Activated naive CD4-positive, alpha-beta T cell treated with anti-CD3 and anti-CD28 coated beads, Interleukin-2, amount 10 ng/mL, durations not matched to agents 7 days and 5 days (primary cell): ENCODE measurements at regions not wholly inside any gene's neighbourhood (a gene's known extent, or its start where the extent isn't known, plus 50 kb on each side); places are given as distances from the start of the nearest gene placed in this dataset.

Experiments
- CTCF ChIA-PET: fragments of 350-600 bp; sonication (Branson Sonifier 250); formaldehyde crosslinking; loops from one replicate; lab custom pipeline; 2021; ENCODE audit warnings: antibody characterized with exemption; lab: Charles Lee
- DNase-seq: peaks from one replicate; pipeline ENCODE4 v3.0.0-alpha.2; 2020
- H3K27ac Mint-ChIP-seq: one replicate; pipeline ENCODE4 v1.8.0; 2021; ENCODE audit warnings: mild to moderate bottlenecking, moderate library complexity, mixed read lengths
- H3K27me3 Mint-ChIP-seq: one replicate; pipeline ENCODE4 v1.8.0; 2021; ENCODE audit warnings: mild to moderate bottlenecking, mixed read lengths
- H3K36me3 Mint-ChIP-seq: one replicate; pipeline ENCODE4 v1.8.0; 2021; ENCODE audit warnings: mixed read lengths
- H3K4me1 Mint-ChIP-seq: one replicate; pipeline ENCODE4 v1.8.0; 2021; ENCODE audit warnings: mixed read lengths
- H3K4me3 Mint-ChIP-seq: one replicate; pipeline ENCODE4 v1.8.0; 2021; ENCODE audit warnings: mild to moderate bottlenecking, moderate library complexity, mixed read lengths
- H3K9me3 Mint-ChIP-seq: one replicate; pipeline ENCODE4 v1.8.0; 2021; ENCODE audit warnings: mixed read lengths

DNA sequence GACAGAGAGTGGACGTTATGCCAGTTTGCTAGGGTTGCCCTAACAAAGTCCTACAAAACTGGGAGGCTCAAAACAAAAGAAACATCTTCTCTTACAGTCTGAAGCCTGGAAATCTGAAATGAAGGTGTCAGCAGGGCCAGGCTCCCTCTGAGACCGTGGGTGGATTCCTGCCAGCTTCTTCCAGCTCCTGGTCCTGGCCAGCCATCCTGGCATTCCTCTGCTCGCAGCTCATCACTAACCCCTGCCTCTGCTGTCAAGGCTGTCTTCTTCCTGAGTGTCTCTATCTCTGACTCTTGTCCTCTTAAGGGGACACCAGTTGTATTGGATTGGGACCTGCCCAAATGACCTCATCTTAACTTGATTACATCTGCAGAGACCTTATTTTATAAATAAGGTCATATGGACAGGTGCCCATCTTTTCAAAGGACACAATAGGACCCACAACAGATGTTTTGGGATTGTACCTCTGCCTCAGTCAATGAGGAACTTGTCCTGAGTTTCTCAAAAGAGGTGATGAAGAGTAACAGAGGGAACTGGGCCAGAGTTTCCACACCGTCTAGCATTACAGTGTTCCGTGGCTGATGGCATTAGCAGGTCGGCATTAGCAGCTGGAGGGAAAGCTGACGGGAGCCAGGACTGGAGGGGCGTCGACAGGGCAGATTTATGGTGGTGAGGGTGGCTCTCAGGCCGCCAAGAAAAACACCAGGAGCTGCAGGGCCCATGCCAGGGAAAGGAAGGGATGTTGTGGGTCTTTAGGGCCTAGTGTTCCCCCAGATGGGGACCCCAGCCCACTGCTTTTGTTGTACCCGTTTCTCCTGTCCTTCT lies 157.3 kb downstream of the TBXT start:
- peaks cover 4% of the 10 kb centered on the region for H3K36me3 Mint-ChIP-seq
- H3K4me3 Mint-ChIP-seq: no peak overlapping the region
- CTCF ChIA-PET: no interaction called here
- no peaks in the 10 kb centered on the region for H3K9me3 Mint-ChIP-seq
- DNase-seq: no peak
- peaks cover 60% of the 10 kb centered on the region for H3K27me3 Mint-ChIP-seq
- no peaks in the 10 kb centered on the region for H3K4me1 Mint-ChIP-seq
- H3K27ac Mint-ChIP-seq: no peak overlapping the region

DNA sequence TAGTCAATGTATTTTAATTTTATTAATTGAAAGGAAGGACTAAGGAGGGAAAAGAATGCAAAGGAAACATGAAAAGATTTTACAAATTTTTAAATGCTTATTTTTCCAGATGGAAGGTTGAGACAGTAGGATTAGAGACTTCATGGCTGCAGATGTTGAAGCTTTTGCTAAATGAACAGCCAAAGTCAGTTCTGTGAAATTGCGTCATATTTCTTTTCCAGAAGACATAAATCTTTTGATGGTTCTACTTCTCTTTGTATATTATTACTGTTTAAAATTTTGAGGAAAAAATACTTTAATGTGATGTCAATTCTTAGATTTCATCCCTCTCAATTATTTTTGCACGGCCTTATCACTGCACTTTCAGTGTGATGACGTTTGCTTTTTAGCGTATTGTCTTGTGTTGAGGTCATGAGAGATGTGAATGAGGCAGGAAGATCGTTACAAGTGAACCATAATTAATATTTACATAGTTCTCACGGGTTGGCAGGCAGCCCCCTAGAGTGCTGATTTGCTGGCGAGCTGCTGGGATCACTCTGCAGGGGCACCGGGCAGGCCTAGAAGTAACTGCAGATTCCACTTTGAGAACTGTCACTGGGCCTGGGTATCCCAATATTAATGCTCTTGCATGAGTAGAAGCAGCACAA lies 158.1 kb downstream of the TBXT start:
- CTCF ChIA-PET: no interaction called here
- Mint-ChIP-seq H3K9me3 (no peaks in the 10 kb centered on the region), H3K27me3 (peaks cover 69% of the 10 kb centered on the region), H3K36me3 (peaks cover 4% of the 10 kb centered on the region), H3K4me3 (no peak overlapping the region), H3K4me1 (no peaks in the 10 kb centered on the region), H3K27ac (no peak overlapping the region)
- DNase-seq: no peak

DNA sequence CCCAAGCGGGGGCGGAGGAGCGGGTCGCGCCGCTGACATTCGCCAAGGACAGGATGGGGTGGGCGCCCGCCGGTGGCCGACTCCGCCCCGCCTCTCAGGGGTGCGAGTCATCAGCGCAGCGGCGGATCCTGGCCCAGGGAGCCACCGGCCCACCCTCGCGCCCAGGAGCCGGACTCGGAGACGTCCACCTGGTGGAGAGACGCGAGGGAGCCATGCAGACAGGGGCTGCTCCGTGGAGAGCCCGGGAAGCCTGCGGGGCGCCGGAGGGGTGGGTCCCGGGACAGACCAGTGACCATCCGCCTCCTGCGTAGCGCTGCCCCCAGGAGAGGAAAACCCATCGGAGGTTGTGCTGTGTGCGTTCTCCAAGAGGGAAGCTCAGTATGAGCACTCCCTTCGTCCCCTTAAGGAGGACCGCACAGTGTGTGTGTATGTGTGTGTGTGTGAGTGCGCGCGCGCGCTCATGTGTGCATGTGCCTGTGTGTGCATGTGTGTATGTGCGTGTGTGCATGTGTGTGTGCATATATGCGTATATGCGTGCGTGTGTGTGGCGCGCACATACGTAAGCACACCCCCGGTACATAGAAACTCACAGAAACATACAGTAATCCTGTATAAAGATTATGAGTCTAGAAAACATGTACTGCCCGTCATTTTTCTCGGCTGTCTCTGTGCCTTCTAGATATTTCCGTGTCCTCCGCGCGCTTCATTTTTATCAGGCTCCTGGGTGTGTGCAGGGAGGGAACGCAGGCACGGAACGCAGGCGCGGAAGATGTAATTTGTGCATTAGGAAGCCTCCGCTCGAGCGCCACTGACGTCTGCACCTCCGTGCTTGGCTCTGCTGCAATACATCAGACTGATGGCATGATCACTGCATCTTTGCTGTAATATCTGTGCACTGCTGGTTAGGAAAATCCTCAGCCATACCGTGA lies 158.9 kb downstream of the TBXT start:
- H3K9me3 Mint-ChIP-seq: no peaks in the 10 kb centered on the region
- peaks cover 4% of the 10 kb centered on the region for H3K36me3 Mint-ChIP-seq
- H3K27me3 Mint-ChIP-seq: peaks cover 74% of the 10 kb centered on the region
- CTCF ChIA-PET: no interaction called here
- DNase-seq: no peak
- no peak overlapping the region for H3K27ac Mint-ChIP-seq
- H3K4me3 Mint-ChIP-seq: no peak overlapping the region
- no peaks in the 10 kb centered on the region for H3K4me1 Mint-ChIP-seq

DNA sequence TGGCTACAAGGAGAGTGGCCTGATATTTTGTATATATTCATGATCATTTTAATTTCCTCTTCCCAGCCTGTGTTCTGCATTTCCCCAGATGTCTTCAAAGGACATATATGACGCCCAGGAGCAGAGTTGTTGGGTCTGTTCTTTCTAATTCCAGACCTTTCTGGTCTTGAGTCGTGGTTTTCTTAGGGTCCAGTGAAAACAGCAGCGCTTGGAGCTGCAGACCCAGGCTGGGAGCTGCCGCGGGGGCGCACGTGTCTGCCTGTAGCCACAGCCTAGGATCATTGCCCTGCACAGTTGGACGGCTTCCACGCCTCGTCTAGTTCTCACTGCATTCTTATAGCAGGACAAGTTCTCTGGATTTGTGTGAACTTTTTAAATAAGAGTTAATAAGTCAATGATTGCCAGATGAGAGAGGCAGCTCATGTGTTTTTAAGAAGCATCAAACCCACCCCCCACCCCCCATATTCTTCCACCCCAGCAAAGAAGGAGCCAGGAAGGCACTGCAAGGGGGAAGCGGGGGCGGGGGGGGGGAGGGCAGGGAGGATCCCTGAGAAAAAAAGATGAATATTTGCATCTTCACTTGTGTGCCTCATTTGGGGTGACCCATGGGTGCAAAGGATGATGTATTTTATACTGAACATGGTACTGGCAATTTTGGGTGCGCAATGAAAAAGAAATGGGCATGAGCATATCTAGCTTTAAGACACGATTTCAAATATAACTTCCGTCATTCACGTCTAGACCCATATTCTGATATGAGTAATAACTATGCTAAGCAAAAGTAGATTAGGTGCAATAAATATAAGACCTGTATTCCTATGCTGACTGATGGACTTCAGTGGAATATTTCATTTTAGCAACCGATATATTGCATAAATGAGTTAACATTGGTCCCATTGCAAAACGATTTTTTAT lies 160.0 kb downstream of the TBXT start:
- H3K9me3 Mint-ChIP-seq: no peaks in the 10 kb centered on the region
- peaks cover 82% of the 10 kb centered on the region for H3K27me3 Mint-ChIP-seq
- DNase-seq: no peak
- H3K4me3 Mint-ChIP-seq: no peak overlapping the region
- H3K27ac Mint-ChIP-seq: no peak overlapping the region
- CTCF ChIA-PET: no interaction called here
- H3K36me3 Mint-ChIP-seq: peaks cover 4% of the 10 kb centered on the region
- H3K4me1 Mint-ChIP-seq: no peaks in the 10 kb centered on the region

DNA sequence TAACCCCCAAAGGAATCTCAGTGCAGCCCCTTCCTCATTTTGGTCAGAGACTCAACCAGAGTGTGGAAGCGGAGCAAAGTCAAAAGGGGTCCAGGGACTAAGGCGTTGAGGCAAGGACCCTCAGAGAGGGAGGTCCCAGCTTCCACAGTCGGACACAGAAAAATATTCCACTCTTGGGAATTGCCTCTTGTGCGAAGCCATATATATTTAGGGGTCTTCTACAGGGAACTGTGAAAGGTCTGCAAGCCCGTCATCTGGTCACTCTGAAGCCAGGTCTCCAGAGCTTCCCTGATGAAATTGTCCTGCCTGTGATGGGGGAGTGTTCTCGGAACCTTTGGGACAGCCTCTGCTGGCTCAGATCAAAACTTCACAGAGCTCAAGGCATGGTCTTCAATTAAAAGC lies 160.8 kb downstream of the TBXT start:
- Mint-ChIP-seq H3K4me1 (no peaks in the 10 kb centered on the region), H3K4me3 (no peak overlapping the region), H3K27me3 (peaks cover 80% of the 10 kb centered on the region), H3K27ac (no peak overlapping the region), H3K9me3 (no peaks in the 10 kb centered on the region), H3K36me3 (peaks cover 4% of the 10 kb centered on the region)
- no peak for DNase-seq
- CTCF ChIA-PET: no interaction called here

DNA sequence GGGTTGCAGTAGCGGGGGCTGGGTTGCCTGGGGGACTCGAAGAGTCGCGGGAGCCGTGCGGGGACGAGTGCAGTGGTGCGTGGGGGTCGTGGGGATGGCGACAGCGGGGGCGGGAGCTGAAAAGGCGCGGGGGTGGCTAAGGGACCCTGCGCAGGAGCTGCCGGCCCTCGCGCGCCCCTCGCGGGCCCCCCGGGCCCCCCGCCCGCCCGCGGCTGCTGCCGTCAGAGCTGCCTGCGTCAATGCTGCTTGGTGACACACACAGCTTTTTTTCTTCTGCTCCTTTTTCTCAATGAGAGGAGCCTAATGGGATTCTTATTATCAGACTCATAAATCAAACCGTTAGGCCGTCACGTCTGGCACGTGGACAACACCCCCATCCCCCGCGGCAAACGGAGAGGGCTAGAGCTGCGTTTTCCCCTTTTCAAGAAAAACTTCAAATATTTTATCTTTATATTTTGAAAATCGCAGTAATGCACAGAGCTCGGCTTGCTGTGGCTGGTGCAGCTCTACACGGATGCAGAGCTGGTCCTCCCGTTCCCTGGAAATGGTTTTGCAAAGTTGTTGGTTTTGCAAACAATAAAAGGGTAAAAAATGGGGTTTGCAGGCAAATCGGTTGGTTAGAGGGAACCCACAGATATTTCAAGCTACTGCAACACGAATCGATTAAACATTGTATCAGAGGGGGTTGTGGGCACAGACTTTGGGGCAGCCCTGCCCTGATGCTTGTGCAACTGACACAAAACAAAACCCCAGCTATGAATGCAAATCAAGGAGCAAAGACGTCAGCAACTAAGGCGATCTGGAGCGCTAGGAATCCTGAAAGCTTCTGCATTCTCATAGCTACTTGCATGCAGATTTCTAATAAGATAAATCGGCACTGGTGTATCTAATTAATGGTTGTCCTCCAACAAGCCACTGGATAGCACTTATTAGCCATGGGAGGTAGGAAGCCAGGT lies 161.4 kb downstream of the TBXT start:
- H3K4me1 Mint-ChIP-seq: no peaks in the 10 kb centered on the region
- no peak overlapping the region for H3K4me3 Mint-ChIP-seq

DNA sequence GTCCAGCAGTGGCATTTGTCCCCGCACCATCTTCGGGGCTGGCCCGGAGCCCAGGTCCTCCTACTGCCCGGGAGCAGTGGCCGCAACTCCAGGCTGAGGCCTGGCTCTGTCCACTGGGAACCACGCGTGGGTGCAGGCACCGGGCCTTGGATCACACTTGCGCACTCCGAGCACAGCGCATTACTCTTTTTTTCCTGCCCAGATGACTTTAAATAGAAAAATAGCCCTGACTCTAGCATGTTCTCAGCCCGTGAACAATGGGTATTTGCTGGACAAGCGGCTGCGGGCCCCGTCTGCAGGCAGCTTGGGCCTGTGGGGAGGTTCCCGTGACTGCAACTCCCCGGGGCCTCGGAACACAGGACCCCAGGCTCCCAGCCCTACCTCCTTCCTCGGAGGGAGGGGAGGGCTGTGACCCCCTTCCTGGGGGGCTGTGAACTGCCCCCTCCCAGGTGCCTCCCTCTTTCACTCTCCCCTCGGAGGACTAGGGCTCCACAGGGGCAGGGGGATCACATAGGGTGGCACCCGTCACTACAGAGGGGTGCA lies 162.2 kb downstream of the TBXT start:
- Mint-ChIP-seq H3K36me3 (peaks cover 4% of the 10 kb centered on the region), H3K27me3 (peaks cover 73% of the 10 kb centered on the region), H3K4me3 (no peak overlapping the region), H3K9me3 (no peaks in the 10 kb centered on the region), H3K27ac (no peak overlapping the region), H3K4me1 (no peaks in the 10 kb centered on the region)
- no peak for DNase-seq
- CTCF ChIA-PET: no interaction called here

More for the DNA sequence above, 161.4 kb downstream of the TBXT start:
- DNase-seq: no peak
- CTCF ChIA-PET: no interaction called here
- Mint-ChIP-seq H3K27ac (no peak overlapping the region), H3K27me3 (peaks cover 77% of the 10 kb centered on the region), H3K9me3 (no peaks in the 10 kb centered on the region), H3K36me3 (peaks cover 4% of the 10 kb centered on the region)

DNA sequence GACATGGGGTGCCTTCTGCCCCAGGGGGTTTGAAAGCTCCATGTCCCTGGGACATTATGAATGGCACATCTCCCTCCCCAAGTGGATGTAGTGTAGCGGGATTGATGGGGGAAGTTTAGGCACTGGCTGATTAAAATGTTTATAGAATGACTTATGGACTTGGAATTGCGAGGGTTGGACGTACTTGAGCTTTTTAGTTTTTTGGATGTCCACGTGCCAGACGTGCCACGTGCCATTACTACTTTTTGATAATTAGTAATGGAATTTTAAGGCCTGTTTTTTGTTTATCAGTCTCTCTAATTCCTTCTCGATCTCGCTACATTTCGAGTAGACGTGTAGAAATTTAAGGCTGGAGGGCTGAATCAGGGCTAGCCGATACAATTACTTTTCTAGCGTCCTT lies 162.8 kb downstream of the TBXT start:
- no peak for DNase-seq
- H3K4me3 Mint-ChIP-seq: no peak overlapping the region
- no peaks in the 10 kb centered on the region for H3K4me1 Mint-ChIP-seq

DNA sequence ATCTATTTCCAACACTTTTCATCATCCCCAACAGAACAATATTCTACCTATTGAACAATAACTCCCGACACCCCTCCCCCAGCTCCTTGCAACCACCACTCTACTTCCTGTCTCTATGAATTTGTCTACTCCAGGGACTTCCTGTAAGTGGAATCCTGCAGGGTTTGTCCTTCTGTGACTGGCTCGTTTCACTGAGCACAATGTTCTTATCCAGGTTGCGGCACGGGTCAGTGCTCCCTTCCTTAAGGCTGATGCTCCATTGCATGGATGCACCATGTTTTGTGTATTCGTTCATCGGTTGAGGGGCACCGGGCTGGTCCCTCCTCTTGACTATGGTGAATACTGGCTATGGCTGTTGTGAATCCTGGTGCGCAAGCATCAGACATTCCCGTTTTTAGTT lies 163.2 kb downstream of the TBXT start:
- no peaks in the 10 kb centered on the region for H3K4me1 Mint-ChIP-seq
- CTCF ChIA-PET: no interaction called here
- H3K27me3 Mint-ChIP-seq: peaks cover 63% of the 10 kb centered on the region
- no peak overlapping the region for H3K4me3 Mint-ChIP-seq
- H3K9me3 Mint-ChIP-seq: no peaks in the 10 kb centered on the region
- DNase-seq: no peak
- peaks cover 4% of the 10 kb centered on the region for H3K36me3 Mint-ChIP-seq
- H3K27ac Mint-ChIP-seq: no peak overlapping the region

More for the DNA sequence above, 162.8 kb downstream of the TBXT start:
- H3K36me3 Mint-ChIP-seq: peaks cover 4% of the 10 kb centered on the region
- peaks cover 67% of the 10 kb centered on the region for H3K27me3 Mint-ChIP-seq
- H3K9me3 Mint-ChIP-seq: no peaks in the 10 kb centered on the region
- CTCF ChIA-PET: no interaction called here
- H3K27ac Mint-ChIP-seq: no peak overlapping the region

DNA sequence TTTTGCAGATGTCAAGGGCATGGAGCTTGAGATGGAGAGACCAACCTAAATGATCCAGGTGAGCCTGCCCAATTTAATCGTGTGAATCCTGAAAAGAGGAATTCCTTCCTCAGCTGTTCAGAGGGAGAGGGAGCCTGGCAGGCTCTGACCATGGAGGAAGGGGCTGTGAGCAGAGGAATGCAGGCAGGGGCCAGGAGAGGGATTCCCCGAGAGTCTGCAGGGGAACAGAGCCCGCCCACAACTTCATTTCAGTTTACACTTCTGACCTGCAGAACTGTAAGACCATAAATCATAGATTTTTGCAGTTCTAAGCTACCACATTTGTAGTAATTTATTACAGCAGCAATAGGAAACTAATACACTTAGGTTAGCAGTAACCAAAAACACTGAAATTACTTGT lies 164.1 kb downstream of the TBXT start:
- CTCF ChIA-PET: no interaction called here
- H3K4me3 Mint-ChIP-seq: no peak overlapping the region
- peaks cover 4% of the 10 kb centered on the region for H3K36me3 Mint-ChIP-seq
- no peaks in the 10 kb centered on the region for H3K9me3 Mint-ChIP-seq
- H3K27ac Mint-ChIP-seq: no peak overlapping the region
- H3K4me1 Mint-ChIP-seq: no peaks in the 10 kb centered on the region
- no peak for DNase-seq
- H3K27me3 Mint-ChIP-seq: peaks cover 57% of the 10 kb centered on the region

DNA sequence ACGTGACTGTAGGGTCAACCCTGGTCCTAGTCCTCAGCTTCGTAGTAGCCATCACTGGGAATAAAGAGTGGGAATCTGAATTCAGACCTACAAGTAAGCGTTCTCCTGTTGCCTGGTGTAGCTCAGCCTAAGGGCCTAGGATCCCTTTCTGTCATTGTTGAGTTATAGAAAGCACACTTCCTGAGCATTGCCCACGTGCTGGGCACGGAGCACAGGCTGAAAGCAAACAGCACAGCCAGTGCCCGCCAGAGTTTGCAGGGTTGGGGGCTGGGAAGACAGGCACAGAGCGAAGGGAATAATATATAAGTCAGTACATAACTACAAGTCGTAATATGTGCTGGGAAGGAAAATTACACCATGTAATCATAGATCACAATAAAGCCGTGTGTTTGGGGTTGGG lies 166.3 kb downstream of the TBXT start:
- no peaks in the 10 kb centered on the region for H3K9me3 Mint-ChIP-seq
- H3K27me3 Mint-ChIP-seq: peaks cover 35% of the 10 kb centered on the region
- no peak for DNase-seq
- no peak overlapping the region for H3K4me3 Mint-ChIP-seq
- no peak overlapping the region for H3K27ac Mint-ChIP-seq
- CTCF ChIA-PET: no interaction called here
- no peaks in the 10 kb centered on the region for H3K36me3 Mint-ChIP-seq
- H3K4me1 Mint-ChIP-seq: no peaks in the 10 kb centered on the region

DNA sequence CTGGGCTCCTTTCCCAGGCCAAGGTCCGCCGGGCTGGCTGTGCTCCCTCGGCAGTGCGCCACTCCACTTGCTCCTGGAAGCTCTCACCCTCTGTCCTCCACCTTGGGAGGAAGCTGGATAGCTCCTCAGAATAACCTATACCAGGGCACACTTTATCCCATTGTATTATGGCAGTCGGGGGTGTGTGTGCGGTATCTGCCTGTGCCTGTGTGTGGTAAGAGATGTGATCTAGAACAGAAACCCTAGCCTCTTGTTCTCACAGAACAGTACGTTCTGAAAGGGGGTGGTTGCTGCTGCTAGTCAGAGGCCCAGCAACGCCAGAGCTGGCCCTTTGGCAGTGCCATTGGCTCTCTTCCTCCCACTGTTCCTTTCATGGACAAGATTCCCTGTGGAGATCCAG lies 168.4 kb downstream of the TBXT start:
- CTCF ChIA-PET: no interaction called here
- no peak overlapping the region for H3K27ac Mint-ChIP-seq
- no peaks in the 10 kb centered on the region for H3K9me3 Mint-ChIP-seq
- peaks cover 15% of the 10 kb centered on the region for H3K27me3 Mint-ChIP-seq
- no peak overlapping the region for H3K4me3 Mint-ChIP-seq
- DNase-seq: no peak
- H3K4me1 Mint-ChIP-seq: no peaks in the 10 kb centered on the region
- H3K36me3 Mint-ChIP-seq: no peaks in the 10 kb centered on the region
